Liver (tissue), 8 donors: ENCODE measurements at regions not wholly inside any gene's neighbourhood (a gene's known extent, or its start where the extent isn't known, plus 50 kb on each side); places are given as distances from the start of the nearest gene placed in this dataset.

ENCODE experiments used
- DNase-seq: peaks from one replicate; pipeline ENCODE4 v3.0.0-alpha.2; 2017; ENCODE audit warnings: low spot score
- H3K27ac ChIP-seq, 2 donors: one replicate each; pipeline ENCODE4 v1.7.0; 2013; ENCODE audit warnings: inconsistent platforms in 2 of 2, low read length in 2 of 2, control low read depth in 1 of 2, low read depth in 1 of 2, mild to moderate bottlenecking in 1 of 2
- H3K27me3 ChIP-seq, 4 donors: one replicate each; pipeline versions ENCODE4 v1.6.1 to v1.7.0; 2013; ENCODE audit warnings: low read length in 3 of 4, inconsistent platforms in 1 of 4, mild to moderate bottlenecking in 1 of 4, moderate library complexity in 1 of 4; ENCODE audit not compliant: control insufficient read depth in 4 of 4, insufficient read depth in 4 of 4
- H3K36me3 ChIP-seq, 4 donors: one replicate each; pipeline versions ENCODE4 v1.6.1 to v1.7.0; 2013; ENCODE audit warnings: low read length in 3 of 4, mild to moderate bottlenecking in 3 of 4, low read depth in 1 of 4, moderate library complexity in 1 of 4; ENCODE audit not compliant: control insufficient read depth in 4 of 4, insufficient read depth in 3 of 4
- H3K4me1 ChIP-seq, 4 donors: one replicate each; pipeline versions ENCODE4 v1.6.1 to v1.7.0; 2013; ENCODE audit warnings: low read length in 3 of 4, mild to moderate bottlenecking in 3 of 4, moderate library complexity in 1 of 4; ENCODE audit not compliant: control insufficient read depth in 4 of 4, insufficient read depth in 4 of 4
- H3K4me3 ChIP-seq, 3 donors: one replicate each; pipeline versions ENCODE4 v1.6.1 to v1.7.0; 2013; ENCODE audit warnings: low read length in 3 of 3, control low read depth in 1 of 3, low read depth in 1 of 3, mild to moderate bottlenecking in 1 of 3
- H3K9ac ChIP-seq, 2 donors: one replicate each; pipeline ENCODE4 v1.7.0; 2013; ENCODE audit warnings: low read length in 2 of 2, mild to moderate bottlenecking in 2 of 2, moderate library complexity in 2 of 2, control low read depth in 1 of 2, low read depth in 1 of 2
- H3K9me3 ChIP-seq, 4 donors: one replicate each; pipeline versions ENCODE4 v1.6.1 to v1.7.0; 2013; ENCODE audit warnings: low read length in 3 of 4; ENCODE audit not compliant: control insufficient read depth in 4 of 4
- ATF3 ChIP-seq: IDR thresholded peaks from 2 replicates; pipeline ENCODE4 v1.6.1; 2016; ENCODE audit warnings: antibody characterized with exemption
- CTCF ChIP-seq: fragments of 150-350 bp; IDR thresholded peaks from 2 replicates; pipeline ENCODE4 v1.5.1; 2017; ENCODE audit warnings: improper control_type of control experiment, low read depth, low read length; ENCODE audit not compliant: missing input control
- EGR1 ChIP-seq, 2 donors: IDR thresholded peaks; 2 replicates each; pipeline ENCODE4 v1.6.1; 2016 to 2018; ENCODE audit warnings: antibody characterized with exemption in 2 of 2, low read depth in 2 of 2
- FOXA1 ChIP-seq: IDR thresholded peaks from 2 replicates; pipeline ENCODE4 v1.6.1; 2016; ENCODE audit warnings: antibody characterized with exemption
- FOXA2 ChIP-seq: IDR thresholded peaks from 2 replicates; pipeline ENCODE4 v1.6.1; 2016; ENCODE audit warnings: antibody characterized with exemption
- GABPA ChIP-seq, 2 donors: IDR thresholded peaks in 1 of 2; conservative IDR thresholded peaks in 1 of 2; 2 replicates each; pipeline ENCODE4 v1.6.1; 2016; ENCODE audit warnings: antibody characterized with exemption in 2 of 2, mild to moderate bottlenecking in 1 of 2, moderate library complexity in 1 of 2
- HNF4A ChIP-seq, 2 donors: conservative IDR thresholded peaks; 2 replicates each; pipeline ENCODE4 v1.6.1; 2016; ENCODE audit warnings: antibody characterized with exemption in 2 of 2, mild to moderate bottlenecking in 2 of 2
- HNF4G ChIP-seq: IDR thresholded peaks from 2 replicates; pipeline ENCODE4 v1.6.1; 2016; ENCODE audit warnings: antibody characterized with exemption
- JUND ChIP-seq, 2 donors: IDR thresholded peaks; 2 replicates each; pipeline ENCODE4 v1.6.1; 2016; ENCODE audit warnings: antibody characterized with exemption in 2 of 2
- MAX ChIP-seq: IDR thresholded peaks from 2 replicates; pipeline ENCODE4 v1.6.1; 2016; ENCODE audit warnings: antibody characterized with exemption
- NR2F2 ChIP-seq: IDR thresholded peaks from 2 replicates; pipeline ENCODE4 v1.6.1; 2016; ENCODE audit warnings: antibody characterized with exemption
- RAD21 ChIP-seq, 2 donors: IDR thresholded peaks; 2 replicates each; pipeline ENCODE4 v1.6.1; 2016; ENCODE audit warnings: antibody characterized with exemption in 2 of 2, mild to moderate bottlenecking in 2 of 2
- REST ChIP-seq: IDR thresholded peaks from 2 replicates; pipeline ENCODE4 v1.6.1; 2016; ENCODE audit warnings: antibody characterized with exemption, mild to moderate bottlenecking
- RXRA ChIP-seq, 2 donors: IDR thresholded peaks; 2 replicates each; pipeline ENCODE4 v1.6.1; 2017 to 2018; ENCODE audit warnings: antibody characterized with exemption in 2 of 2, mild to moderate bottlenecking in 1 of 2
- SP1 ChIP-seq: IDR thresholded peaks from 2 replicates; pipeline ENCODE4 v1.6.1; 2018; ENCODE audit warnings: antibody characterized with exemption, mild to moderate bottlenecking
- TAF1 ChIP-seq: conservative IDR thresholded peaks from 2 replicates; pipeline ENCODE4 v1.6.1; 2016; ENCODE audit warnings: antibody characterized with exemption, mild to moderate bottlenecking
- YY1 ChIP-seq: IDR thresholded peaks from 2 replicates; pipeline ENCODE4 v1.6.1; 2016; ENCODE audit warnings: antibody characterized with exemption, mild to moderate bottlenecking
- ZBTB33 ChIP-seq: IDR thresholded peaks from 2 replicates; pipeline ENCODE4 v1.6.1; 2016; ENCODE audit warnings: antibody characterized with exemption
- WGBS: extraction: QIAGEN DNeasy Blood & Tissue Kit; methylation state at CpG from one replicate; pipeline ENCODE4 v1.1.7; 2013; 5-methylcytosine and 5-hydroxymethylcytosine counted together
- donor health status: healthy.
- donor health status: healthy.
- donor health status: healthy.
- donor health status: healthy.
- donor health status: healthy.

- Histone ChIP-seq H3K9ac (no peak overlapping the region), H3K27me3 (no peaks in the 10 kb centered on the region), H3K4me3 (no peak overlapping the region), H3K4me1 (no peaks in the 10 kb centered on the region), H3K27ac (no peak overlapping the region), H3K36me3 (no peaks in the 10 kb centered on the region), H3K9me3 (no peaks in the 10 kb centered on the region)
- DNase-seq, result no peak
- 96% methylated on average over 3 of the region's 3 CpGs for WGBS
- TF ChIP-seq REST (no peak), ZBTB33 (no peak)
Measured at GRCh38 chr5:89067362-89067761, 184.4 kb upstream of the MEF2C start.

GRCh38 chr5:89065919-89066318 lies 182.9 kb upstream of the MEF2C start:
- DNase-seq, result no peak
- no peaks in the 10 kb centered on the region for H3K4me1 ChIP-seq
- no peak overlapping the region for H3K27ac ChIP-seq
- H3K27me3 ChIP-seq, result no peaks in the 10 kb centered on the region
- H3K9ac ChIP-seq, result no peak overlapping the region
- H3K4me3 ChIP-seq, result no peak overlapping the region
- H3K9me3 ChIP-seq, result no peaks in the 10 kb centered on the region
- no peak for TF ChIP-seq ZBTB33
- TF ChIP-seq EGR1 (IDR thresholded peaks at IDR 0.05; ENCODE audit: low read depth in 2 of 2), result no peak
- no peak for TF ChIP-seq CTCF
- no peak for TF ChIP-seq FOXA2
- no peak for TF ChIP-seq NR2F2
- TF ChIP-seq SP1, result no peak
- TF ChIP-seq RAD21 (IDR thresholded peaks at IDR 0.05), result no peak
- TF ChIP-seq JUND (IDR thresholded peaks at IDR 0.05), result no peak
- no peak for TF ChIP-seq REST
- TF ChIP-seq ATF3, result no peak
- no peak for TF ChIP-seq HNF4A (conservative IDR thresholded peaks at IDR 0.05)
- TF ChIP-seq YY1, result no peak
- no peak for TF ChIP-seq GABPA (IDR thresholded peaks at IDR 0.05 in 1 of 2, conservative IDR thresholded peaks at IDR 0.05 in 1 of 2)
- TF ChIP-seq RXRA (IDR thresholded peaks at IDR 0.05), result no peak
- TF ChIP-seq HNF4G, result no peak
- no peak for TF ChIP-seq MAX
- TF ChIP-seq TAF1, result no peak
- no peak for TF ChIP-seq FOXA1
- no peaks in the 10 kb centered on the region for H3K36me3 ChIP-seq
- 85% methylated on average over 3 of the region's 3 CpGs for WGBS
